Activated CD8-positive, alpha-beta memory T cell treated with anti-CD3 and anti-CD28 coated beads, Interleukin-2, amount 10 ng/mL, durations not matched to agents 7 days and 5 days (primary cell): ENCODE measurements at regions not wholly inside any gene's neighbourhood (a gene's known extent, or its start where the extent isn't known, plus 50 kb on each side); places are given as distances from the start of the nearest gene placed in this dataset.
A peak's percentile ranks its signal among the peaks of the same experiment; 100 is the strongest.

Experiments
- ATAC-seq: fragments of 150-1000 bp; cut with Tn5 transposase; one replicate; pipeline ENCODE4 v1.10.0; 2021; ENCODE audit warnings: moderate library complexity
- CTCF ChIA-PET: fragments of 350-600 bp; sonication (Branson Sonifier 250); formaldehyde crosslinking; loops from one replicate; lab custom pipeline; 2021; ENCODE audit warnings: antibody characterized with exemption; lab: Charles Lee
- DNase-seq: peaks from one replicate; pipeline ENCODE4 v3.0.0-alpha.2; 2020
- H3K27ac Mint-ChIP-seq: one replicate; pipeline ENCODE4 v1.8.0; 2021; ENCODE audit warnings: mild to moderate bottlenecking, mixed read lengths
- H3K27me3 Mint-ChIP-seq: one replicate; pipeline ENCODE4 v1.8.0; 2021; ENCODE audit warnings: mixed read lengths
- H3K36me3 Mint-ChIP-seq: one replicate; pipeline ENCODE4 v1.8.0; 2021; ENCODE audit warnings: mild to moderate bottlenecking, mixed read lengths
- H3K4me1 Mint-ChIP-seq: one replicate; pipeline ENCODE4 v1.8.0; 2021; ENCODE audit warnings: mixed read lengths
- H3K4me3 Mint-ChIP-seq: one replicate; pipeline ENCODE4 v1.8.0; 2021; ENCODE audit warnings: mild to moderate bottlenecking, moderate library complexity, mixed read lengths
- H3K9me3 Mint-ChIP-seq: one replicate; pipeline ENCODE4 v1.8.0; 2022; ENCODE audit warnings: low read depth, mixed read lengths

DNA sequence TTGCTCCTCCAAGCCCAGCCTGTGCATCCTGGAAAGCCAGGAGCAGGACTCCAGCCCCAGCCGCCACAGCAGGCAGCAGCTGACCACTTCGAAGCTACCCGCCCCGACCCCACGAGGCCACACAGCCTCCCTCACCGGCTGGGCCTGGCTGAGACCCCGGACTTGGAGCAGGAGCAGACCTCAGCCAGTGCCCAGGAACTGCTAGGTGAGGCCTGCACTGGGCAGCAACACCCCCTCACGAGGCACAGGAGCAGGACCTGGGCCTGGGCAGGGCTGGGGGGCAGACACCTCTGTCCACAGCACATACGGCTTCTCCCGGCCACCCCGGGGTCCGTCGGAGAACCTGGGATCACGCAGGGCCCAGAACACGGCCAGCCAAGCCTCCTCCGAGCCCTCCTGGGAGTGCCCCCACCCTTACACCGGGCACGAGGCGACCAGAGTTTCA lies 137.4 kb upstream of the C14orf180 start:
- Mint-ChIP-seq H3K4me1 (no peaks in the 10 kb centered on the region), H3K27ac (no peak overlapping the region), H3K4me3 (no peak overlapping the region), H3K36me3 (no peaks in the 10 kb centered on the region), H3K9me3 (peaks cover 5% of the 10 kb centered on the region), H3K27me3 (no peaks in the 10 kb centered on the region)
- peak; percentile 37 for DNase-seq
- CTCF ChIA-PET: no interaction called here
- ATAC-seq: no peak

DNA sequence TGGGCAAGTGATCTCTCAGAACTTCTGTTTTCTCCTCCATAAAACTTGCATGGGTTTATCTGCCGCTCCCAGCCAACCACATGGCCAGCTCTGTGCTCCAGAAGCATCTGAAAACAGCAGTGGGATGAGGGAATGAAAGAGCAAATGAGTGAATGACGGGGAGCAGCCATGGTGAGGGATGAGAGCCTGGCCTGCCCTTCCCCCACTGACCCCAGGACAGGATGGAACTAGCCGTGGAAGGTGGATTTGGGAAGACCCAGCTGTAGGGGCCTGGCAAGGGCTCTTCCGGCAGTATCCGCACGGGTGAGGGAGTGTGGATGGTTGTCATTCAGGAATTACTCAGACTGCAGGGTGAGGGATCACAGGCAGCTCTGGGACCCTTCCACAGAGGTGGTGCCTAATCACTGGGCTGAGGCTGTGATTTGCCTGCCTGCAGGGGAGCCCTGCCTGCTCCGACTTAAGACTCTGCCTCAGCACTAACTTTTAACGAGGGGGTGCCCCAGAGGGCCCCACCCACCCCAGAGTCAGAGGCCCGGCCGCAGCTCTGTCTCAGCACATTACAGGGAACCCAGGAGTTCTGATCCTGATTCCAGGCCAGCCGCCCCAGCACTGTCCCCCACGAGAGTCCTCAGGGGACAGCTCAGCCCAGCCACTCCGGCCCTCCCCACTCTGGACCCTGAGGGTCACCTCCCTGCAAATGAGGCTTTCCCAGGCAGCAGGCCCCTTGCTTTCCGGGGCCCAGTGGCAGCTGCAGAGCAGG lies 136.8 kb upstream of the C14orf180 start:
- H3K9me3 Mint-ChIP-seq: peaks cover 5% of the 10 kb centered on the region
- DNase-seq (peak; percentile 34), ATAC-seq (no peak)
- peaks cover 5% of the 10 kb centered on the region for H3K27me3 Mint-ChIP-seq
- no peaks in the 10 kb centered on the region for H3K36me3 Mint-ChIP-seq
- CTCF ChIA-PET: no interaction called here
- no peak overlapping the region for H3K4me3 Mint-ChIP-seq
- H3K4me1 Mint-ChIP-seq: no peaks in the 10 kb centered on the region
- no peak overlapping the region for H3K27ac Mint-ChIP-seq

DNA sequence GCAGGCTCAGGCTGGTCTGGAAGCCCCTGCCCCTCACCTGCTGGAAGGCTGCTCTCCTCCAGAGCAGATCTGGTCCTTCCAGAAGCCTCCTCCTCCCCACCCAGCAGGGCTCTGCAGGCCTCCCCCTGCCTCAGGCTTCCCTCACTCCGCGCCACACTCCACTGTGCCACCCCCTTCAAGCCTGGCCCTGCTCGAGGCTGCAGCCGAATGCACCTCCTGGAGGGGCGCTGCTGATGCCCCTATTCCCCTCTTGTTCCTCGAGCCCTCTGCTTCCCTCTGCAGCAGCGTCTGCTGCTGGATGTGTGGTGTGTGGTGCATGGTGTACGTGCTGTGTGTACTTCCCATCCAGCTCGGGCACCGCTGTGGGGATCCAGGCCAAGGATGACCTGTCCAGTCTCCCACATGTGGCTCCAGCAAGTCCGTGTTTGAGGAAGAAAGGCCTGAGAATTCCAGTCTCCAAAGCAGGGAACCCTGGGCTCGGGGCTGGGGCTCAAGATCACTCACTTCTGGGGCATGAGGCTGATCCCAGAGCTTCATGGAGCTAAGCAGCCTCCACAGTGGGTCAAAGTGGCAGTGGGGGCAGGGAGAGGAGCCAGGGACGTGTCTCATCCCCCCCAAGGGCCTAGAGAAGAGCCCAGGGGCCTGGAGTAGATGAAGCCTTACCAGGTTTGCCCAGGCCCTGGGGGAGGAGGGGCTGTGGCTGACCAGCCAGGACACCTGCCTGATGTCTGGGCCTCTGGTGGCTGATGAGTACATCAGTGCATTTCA lies 136.0 kb upstream of the C14orf180 start:
- H3K36me3 Mint-ChIP-seq: no peaks in the 10 kb centered on the region
- H3K4me1 Mint-ChIP-seq: no peaks in the 10 kb centered on the region
- DNase-seq (peak; percentile 39), ATAC-seq (no peak)
- no peak overlapping the region for H3K27ac Mint-ChIP-seq
- CTCF ChIA-PET: no interaction called here
- H3K9me3 Mint-ChIP-seq: peaks cover 5% of the 10 kb centered on the region
- peaks cover 13% of the 10 kb centered on the region for H3K27me3 Mint-ChIP-seq
- no peak overlapping the region for H3K4me3 Mint-ChIP-seq

DNA sequence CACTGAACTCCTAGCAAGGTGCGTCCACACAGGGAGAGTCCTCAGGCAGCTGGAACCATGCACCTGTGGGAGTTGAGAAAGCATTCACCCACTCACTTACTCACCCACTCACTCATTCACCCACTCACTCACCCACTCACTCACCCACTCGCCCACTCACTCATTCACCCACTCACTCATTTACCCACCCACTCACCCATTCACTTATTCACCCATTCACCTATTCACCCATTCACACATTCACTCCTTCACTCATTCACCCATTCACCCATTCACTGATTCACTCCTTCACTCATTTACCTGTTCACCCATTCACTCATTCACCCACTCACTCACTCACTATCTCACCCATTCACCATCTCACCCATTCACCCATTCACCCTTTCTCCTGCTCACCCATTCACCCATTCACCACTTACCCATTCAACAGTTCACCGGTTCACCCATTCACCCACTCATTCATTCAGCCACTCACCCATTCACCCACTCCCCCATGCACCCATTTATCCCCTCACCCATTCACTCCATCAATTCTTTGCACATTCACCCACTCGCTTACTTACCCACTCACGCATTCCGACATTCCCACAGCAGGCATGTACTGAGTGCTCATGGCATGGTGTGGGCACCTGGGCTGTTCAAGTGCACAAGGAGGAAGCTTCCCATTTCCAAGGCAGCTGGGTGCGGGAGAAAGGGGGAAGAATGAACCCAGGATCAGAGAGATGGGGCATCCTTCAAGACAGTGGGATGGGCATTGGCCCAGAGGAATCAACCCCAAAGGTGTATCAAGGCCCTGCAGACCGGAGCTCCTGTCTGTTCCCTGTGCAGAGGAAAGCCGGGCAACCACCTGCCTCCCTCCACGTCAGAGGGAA lies 135.2 kb upstream of the C14orf180 start:
- no peak overlapping the region for H3K27ac Mint-ChIP-seq

DNA sequence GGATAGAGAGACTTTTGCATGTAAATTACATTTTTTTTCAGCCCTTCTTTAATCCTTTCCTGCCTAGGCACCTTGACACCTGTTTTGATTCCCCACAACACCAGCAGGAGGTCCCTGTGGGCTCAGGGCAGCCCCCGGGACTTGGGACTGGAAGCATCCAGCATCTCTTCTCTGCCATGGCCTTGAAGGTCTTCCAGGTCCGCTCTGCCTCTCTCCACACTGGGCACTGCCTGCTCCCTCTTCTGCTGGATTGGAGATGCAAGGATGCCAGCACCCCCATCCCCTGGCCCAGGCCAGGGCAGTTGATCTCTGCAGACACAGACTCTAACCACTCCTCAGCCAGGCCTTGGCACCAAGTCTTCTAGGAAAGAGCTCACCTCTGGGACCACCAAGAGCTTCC lies 134.5 kb upstream of the C14orf180 start:
- Mint-ChIP-seq H3K9me3 (peaks cover 5% of the 10 kb centered on the region), H3K27me3 (peaks cover 24% of the 10 kb centered on the region), H3K4me1 (no peaks in the 10 kb centered on the region), H3K36me3 (no peaks in the 10 kb centered on the region), H3K4me3 (no peak overlapping the region), H3K27ac (no peak overlapping the region)
- DNase-seq (no peak), ATAC-seq (no peak)
- CTCF ChIA-PET: no interaction called here

More for the DNA sequence above, 135.2 kb upstream of the C14orf180 start:
- CTCF ChIA-PET: no interaction called here
- DNase-seq: no peak
- no peaks in the 10 kb centered on the region for H3K4me1 Mint-ChIP-seq
- no peak overlapping the region for H3K4me3 Mint-ChIP-seq
- H3K36me3 Mint-ChIP-seq: no peaks in the 10 kb centered on the region
- ATAC-seq: no peak
- peaks cover 21% of the 10 kb centered on the region for H3K27me3 Mint-ChIP-seq
- peaks cover 5% of the 10 kb centered on the region for H3K9me3 Mint-ChIP-seq

DNA sequence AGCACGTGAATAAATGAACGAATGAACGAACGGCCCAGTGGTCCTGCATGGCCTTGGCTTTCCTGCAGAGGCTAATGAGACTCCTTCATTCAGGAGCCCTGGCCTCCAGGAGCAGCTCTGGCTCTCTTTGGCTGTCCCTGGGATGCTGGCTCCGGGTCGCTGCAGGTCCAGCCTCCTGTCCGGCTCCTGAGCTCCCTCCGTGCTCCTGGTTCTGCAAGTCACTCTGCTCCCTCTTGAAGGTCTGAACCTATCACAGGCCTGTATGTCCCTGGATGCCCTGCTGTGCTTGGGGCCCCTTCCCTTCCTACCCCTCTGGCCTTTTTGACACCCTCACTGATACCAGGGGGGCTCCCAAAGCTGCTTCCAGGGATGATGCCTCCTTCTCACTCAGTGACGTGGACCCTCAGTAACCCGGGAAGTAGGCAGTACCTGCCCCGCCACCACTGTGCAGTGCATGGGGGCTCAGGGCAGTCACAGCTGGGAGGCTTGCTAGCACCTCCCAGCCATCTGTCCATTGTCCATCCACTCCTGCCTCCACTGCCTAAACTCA lies 133.7 kb upstream of the C14orf180 start:
- H3K9me3 Mint-ChIP-seq: peaks cover 5% of the 10 kb centered on the region
- CTCF ChIA-PET: no interaction called here
- H3K4me3 Mint-ChIP-seq: no peak overlapping the region
- DNase-seq (no peak), ATAC-seq (no peak)
- no peak overlapping the region for H3K27ac Mint-ChIP-seq
- peaks cover 24% of the 10 kb centered on the region for H3K27me3 Mint-ChIP-seq
- no peaks in the 10 kb centered on the region for H3K4me1 Mint-ChIP-seq
- no peaks in the 10 kb centered on the region for H3K36me3 Mint-ChIP-seq

DNA sequence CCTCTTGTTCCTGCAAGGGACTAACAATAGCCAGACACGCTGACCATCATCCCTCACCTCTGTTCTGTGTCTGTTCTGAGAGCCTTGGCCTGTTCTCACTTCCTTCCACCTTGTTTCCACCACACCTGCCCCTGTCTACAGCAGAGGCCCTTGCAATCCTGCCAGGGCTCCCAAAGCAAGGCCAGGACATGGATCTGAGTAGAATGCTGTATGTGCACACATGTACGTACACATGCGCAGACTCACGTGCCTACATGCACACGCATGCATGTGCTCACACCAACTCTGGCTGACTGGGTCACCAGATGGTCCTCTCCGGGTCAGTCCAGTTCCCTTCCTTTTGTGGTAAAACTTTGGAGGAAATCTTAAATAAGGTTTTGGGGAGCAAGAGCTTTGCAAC lies 133.0 kb upstream of the C14orf180 start:
- CTCF ChIA-PET: no interaction called here
- no peak for ATAC-seq
- peaks cover 24% of the 10 kb centered on the region for H3K27me3 Mint-ChIP-seq
- H3K9me3 Mint-ChIP-seq: peaks cover 5% of the 10 kb centered on the region
- DNase-seq: no peak
- H3K4me3 Mint-ChIP-seq: no peak overlapping the region
- H3K36me3 Mint-ChIP-seq: no peaks in the 10 kb centered on the region
- H3K4me1 Mint-ChIP-seq: no peaks in the 10 kb centered on the region
- no peak overlapping the region for H3K27ac Mint-ChIP-seq

DNA sequence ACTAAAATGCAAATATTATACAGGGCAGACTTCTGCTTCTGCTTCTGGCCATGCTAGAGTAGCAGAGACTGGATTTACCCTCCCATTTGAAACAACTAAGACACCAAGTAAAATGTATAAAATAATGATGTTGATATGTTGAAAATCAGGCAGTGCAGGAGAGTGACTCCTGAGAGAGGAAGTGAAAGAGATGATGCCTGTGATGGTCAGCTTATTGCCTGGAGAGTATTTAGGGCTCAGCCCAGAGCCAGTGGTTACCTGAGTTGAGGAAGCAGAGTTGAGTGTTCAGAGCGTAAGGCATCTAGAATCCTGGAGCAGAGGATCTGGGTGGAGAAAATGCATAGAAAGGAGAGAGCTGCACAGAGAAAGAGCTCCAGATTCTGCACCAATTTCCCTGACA lies 131.8 kb upstream of the C14orf180 start:
- H3K9me3 Mint-ChIP-seq: peaks cover 5% of the 10 kb centered on the region
- ATAC-seq: no peak
- H3K27ac Mint-ChIP-seq: no peak overlapping the region

DNA sequence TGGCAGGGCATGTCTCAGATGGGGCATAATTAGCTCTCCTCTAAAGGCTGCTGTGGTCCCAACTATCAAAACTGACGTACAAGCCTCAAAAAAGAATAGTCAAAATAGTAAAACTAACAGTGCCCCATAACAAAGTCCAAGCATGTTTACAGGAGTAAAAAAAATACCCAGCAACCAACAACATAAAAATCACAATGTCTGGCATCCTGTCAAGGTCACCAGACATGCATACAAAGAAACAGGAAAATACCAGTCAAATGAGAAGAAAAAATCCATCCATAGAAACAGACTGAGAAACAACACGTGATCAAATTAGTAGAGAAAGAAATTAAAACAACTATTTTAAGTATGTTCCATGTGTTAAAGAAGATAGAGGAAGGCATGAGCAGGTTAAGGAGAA lies 131.2 kb upstream of the C14orf180 start:
- H3K4me1 Mint-ChIP-seq: no peaks in the 10 kb centered on the region
- H3K36me3 Mint-ChIP-seq: no peaks in the 10 kb centered on the region
- H3K4me3 Mint-ChIP-seq: no peak overlapping the region
- DNase-seq: no peak
- no peak for ATAC-seq
- H3K9me3 Mint-ChIP-seq: peaks cover 5% of the 10 kb centered on the region
- CTCF ChIA-PET: no interaction called here
- no peak overlapping the region for H3K27ac Mint-ChIP-seq
- H3K27me3 Mint-ChIP-seq: peaks cover 34% of the 10 kb centered on the region

More for the DNA sequence above, 131.8 kb upstream of the C14orf180 start:
- Mint-ChIP-seq H3K27me3 (peaks cover 30% of the 10 kb centered on the region), H3K4me1 (no peaks in the 10 kb centered on the region), H3K36me3 (no peaks in the 10 kb centered on the region), H3K4me3 (no peak overlapping the region)
- CTCF ChIA-PET: no interaction called here
- no peak for DNase-seq

DNA sequence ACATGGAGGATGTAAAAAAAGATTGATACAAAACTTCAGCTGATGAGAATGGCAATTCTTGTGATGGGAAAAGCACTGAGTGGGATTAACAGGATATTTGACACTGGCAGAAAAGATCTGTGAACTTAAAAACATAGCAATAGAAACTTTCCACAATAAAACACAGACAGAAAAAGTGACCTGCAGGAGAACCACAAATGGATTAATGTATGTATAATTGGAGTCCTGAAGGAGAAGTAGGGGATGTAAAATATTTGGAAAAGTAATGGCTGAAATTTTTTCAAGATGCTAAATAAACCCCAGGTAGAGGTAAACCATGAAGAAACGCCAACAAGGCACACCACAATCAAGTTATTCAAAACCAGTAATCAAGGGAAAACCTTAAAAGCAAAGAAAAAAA lies 130.8 kb upstream of the C14orf180 start:
- peaks cover 5% of the 10 kb centered on the region for H3K9me3 Mint-ChIP-seq
- H3K36me3 Mint-ChIP-seq: no peaks in the 10 kb centered on the region
- no peak overlapping the region for H3K4me3 Mint-ChIP-seq
- ATAC-seq (no peak), DNase-seq (no peak)
- H3K27ac Mint-ChIP-seq: no peak overlapping the region
- H3K4me1 Mint-ChIP-seq: no peaks in the 10 kb centered on the region
- CTCF ChIA-PET: no interaction called here
- peaks cover 34% of the 10 kb centered on the region for H3K27me3 Mint-ChIP-seq

DNA sequence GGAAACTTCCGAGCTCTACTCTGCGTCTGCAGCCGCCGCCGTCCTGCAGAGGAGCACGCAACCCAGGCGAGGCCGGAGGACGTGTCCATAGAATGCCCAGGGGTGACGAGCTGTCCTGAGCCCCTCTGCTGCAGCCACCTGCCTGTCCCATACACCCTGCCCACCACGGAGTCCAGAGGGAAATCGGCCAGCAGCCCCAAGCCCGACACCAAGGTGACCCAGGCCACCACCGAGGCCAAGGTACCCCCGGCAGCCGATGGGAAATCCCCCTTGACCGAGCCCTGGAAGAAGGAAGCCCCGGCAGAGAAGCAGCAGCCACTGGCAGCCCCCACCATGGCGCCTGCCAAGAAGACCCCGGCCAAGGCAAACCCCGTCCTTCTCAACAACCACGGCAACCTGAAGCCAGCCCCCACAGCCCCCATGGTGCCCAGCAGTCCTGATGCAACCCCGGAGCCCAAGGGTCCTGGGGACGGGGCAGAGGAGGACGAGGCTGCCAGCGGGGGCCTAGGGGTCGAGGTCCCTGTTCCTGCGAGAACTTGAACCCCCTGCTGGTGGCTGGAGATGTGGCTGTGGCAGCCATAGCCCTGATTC lies 128.7 kb upstream of the C14orf180 start:
- ATAC-seq (no peak), DNase-seq (peak; percentile 19)
- H3K27ac Mint-ChIP-seq: no peak overlapping the region
- CTCF ChIA-PET: no interaction called here
- H3K27me3 Mint-ChIP-seq: peaks cover 47% of the 10 kb centered on the region
- H3K4me3 Mint-ChIP-seq: no peak overlapping the region
- no peaks in the 10 kb centered on the region for H3K4me1 Mint-ChIP-seq
- H3K9me3 Mint-ChIP-seq: no peaks in the 10 kb centered on the region
- H3K36me3 Mint-ChIP-seq: no peaks in the 10 kb centered on the region

DNA sequence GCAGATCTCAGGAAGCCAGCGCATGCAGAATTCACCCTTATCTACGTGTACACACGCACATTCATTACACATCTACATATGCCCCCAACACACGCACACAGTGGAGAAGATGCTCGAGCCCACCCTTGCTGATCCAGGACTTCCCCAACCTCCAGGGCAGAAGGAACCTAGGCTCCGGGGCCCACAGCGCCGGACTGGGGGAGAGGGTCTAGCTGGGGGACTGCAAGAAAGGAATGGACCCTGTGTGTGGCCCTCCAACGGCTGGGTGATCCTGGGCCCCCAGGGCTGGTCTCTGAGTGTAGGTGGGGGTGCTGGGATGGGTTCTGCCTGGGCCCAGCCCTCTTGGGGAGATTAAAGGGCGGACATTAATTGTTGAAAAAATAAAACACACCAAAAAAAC lies 128.1 kb upstream of the C14orf180 start:
- Mint-ChIP-seq H3K4me3 (no peak overlapping the region), H3K9me3 (no peaks in the 10 kb centered on the region), H3K27ac (no peak overlapping the region), H3K4me1 (no peaks in the 10 kb centered on the region), H3K27me3 (peaks cover 50% of the 10 kb centered on the region), H3K36me3 (no peaks in the 10 kb centered on the region)
- CTCF ChIA-PET: no interaction called here
- DNase-seq: no peak
- no peak for ATAC-seq

DNA sequence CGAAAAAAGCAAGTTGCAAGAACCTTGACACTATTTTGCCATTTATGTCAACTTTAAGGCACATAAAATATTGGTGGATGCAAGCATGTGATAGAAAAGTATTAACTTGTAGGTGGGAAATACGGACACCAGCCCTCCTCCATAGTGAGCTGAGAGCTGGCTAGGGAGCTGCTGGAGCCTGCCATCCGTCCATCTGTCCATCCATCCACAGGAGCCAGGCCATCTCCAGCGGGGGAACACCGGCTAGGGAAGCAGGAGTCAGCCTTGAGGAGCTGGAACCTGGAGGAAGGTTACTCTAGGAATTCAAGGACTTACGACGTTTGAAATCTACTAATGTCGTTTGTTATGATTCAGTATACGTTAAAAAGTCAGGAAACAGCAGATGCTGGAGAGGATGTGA lies 120.7 kb upstream of the C14orf180 start:
- no peak for DNase-seq
- Mint-ChIP-seq H3K27me3 (peaks cover 65% of the 10 kb centered on the region), H3K4me3 (no peak overlapping the region), H3K9me3 (no peaks in the 10 kb centered on the region), H3K4me1 (no peaks in the 10 kb centered on the region), H3K36me3 (no peaks in the 10 kb centered on the region), H3K27ac (no peak overlapping the region)
- CTCF ChIA-PET: no interaction called here
- ATAC-seq: no peak
